ENCODE measurements at regions not wholly inside any gene's neighbourhood (a gene's known extent, or its start where the extent isn't known, plus 50 kb on each side); places are given as distances from the start of the nearest gene placed in this dataset.

DNA sequence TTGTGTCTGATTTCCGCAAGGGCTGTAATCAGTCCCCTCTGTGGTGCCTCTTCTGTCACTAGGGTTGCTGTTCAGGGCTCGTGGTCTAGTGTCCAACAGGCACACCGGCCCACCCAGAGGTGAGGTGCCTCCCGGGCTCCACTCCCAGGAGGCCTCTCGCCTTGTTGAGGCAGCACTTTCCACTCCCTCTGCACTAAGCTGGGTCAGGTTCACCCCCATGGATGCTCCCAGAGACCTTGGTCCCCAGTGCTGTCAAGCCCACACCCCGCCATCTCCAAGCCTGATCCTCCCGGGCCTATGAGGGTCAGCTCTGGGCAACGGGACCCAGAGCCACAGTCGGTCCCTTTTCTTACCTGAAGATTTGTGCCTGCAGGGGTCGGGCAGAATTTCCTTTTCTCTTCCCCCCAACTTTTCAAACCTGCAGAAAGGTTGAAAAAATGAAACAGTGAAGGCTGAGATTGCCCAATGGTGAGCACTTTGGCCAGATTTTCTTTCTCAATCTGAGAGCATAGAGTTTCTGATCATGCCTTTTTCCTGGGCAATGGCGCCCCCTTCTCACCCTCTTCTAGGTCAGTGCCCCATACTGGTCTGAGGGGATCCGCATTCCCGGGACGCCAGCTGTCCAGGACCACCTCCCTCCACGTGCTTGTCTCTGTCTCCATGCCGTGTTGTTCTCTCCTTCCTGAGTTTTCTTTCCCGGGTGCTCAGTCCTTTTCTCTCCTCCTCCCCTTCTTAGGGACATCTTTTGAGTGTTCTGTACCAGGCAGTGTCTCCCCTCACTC lies 148.0 kb downstream of the ASB1 start:
- DNase-seq: peak in 1 of 10 donors; percentile 43

DNA sequence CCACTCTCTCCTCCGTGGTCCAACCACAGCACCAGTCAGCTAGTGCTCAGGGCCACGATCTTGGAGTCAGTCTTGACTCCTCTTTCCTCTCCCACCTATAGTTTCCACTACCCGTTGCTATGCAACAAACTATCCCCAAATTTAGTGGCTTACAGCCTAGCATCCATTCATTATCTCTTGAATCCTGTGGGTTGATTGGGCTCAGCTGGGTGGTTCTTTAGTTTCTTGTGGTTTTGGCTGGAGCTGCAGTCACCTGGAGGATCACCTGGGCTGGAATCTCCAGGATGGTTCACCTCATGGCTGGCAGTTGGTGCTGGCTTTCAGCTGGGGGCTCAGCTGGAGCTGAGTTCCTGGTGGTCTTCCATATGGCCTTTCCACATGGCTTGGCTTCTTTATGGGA lies 149.9 kb downstream of the ASB1 start:
- intact Hi-C loops (cut with DNase I): no loop called here
- DNase-seq: peak in 1 of 10 donors; percentile 39

More for the DNA sequence above, 148.0 kb downstream of the ASB1 start:
- intact Hi-C loops (cut with DNase I): no loop called here

- peak in 2 of 10 donors; percentile 66 to 81 for DNase-seq
These were observed 151.5 kb downstream of the ASB1 start for GRCh38 chr2:238578256-238578655.

DNA sequence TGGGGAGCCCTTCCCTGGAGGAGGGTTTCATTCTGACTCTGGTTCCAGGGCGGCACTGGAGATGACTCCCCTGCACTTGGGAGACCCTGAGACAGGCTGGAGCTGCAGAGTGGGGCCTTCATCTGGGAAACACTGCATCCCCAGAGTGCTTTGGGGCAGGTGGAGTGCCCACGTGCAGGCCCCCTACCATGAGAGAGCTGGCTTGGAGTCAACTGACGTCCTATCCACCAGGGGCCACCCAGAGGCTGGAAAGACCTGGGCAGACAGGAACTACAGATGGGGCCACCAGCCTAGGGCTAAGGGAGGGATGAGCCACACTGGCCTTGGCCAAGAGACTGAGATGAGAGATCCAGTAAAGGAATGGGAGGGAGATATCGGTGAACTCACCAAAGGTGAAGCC lies 153.8 kb downstream of the ASB1 start:
- peak in 1 of 10 donors; percentile 30 for DNase-seq
- intact Hi-C loops (cut with DNase I): no loop called here

More at GRCh38 chr2:238578256-238578655, 151.5 kb downstream of the ASB1 start:
- intact Hi-C loops (cut with DNase I): no loop called here

DNA sequence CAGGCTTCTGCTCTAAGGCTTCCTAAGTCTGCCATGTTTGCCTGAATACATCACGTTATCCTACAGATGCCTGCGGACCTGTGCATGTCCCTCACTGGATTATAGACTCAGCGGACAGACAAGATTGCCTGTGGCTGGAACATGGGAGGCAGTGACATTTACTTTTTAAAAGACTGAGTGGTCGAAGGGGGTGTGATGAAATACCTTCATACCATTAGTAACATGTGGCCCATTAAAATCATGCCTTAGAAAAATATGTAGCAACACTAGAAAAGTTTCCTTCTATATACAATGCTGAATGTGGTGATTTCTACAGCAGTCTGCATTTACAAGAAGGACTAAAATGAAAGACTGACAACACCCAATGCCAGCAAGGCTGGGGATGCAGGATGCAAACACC lies 154.4 kb downstream of the ASB1 start:
- intact Hi-C loops (cut with DNase I): no loop called here
- DNase-seq: peak in 1 of 10 donors; percentile 17

DNA sequence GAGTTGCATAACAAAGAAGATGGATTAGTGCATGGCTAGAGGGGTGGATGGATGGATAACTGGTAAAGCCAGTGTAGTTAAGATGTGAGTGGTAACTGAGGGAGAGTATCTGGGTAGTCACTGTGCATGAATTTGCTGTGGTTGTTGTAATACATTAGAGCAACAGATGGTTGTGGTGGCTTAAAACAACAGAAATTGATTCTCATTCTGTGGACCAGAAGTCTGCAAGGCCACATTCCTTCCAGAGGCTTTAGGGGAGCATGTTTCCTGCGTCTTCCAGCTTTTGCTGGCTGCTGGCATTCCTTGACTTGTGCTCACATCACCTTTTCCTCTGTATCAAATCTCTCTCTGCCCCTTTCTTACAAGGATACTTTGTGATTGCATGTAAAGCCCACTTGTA lies 155.4 kb downstream of the ASB1 start:
- intact Hi-C loops (cut with DNase I): no loop called here
- DNase-seq: no peak

DNA sequence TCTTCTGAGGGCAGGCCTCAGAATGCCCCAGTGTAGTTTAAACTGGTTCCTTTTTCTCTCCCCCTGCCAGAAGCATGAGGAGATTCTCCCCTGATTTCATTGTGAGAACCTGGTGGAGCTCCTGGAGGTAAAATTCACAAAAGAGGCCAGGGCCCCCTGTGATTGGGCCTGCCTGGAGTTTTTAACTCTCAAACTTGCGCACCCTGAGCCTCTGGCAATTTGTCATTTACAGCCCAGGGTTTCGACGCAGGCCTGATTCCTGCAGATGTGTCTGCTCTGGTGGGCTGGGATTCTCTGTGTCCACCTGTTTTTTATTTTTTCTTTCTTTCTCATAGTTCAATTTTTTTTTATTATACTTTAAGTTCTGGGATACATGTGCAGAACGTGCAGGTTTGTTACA lies 157.9 kb downstream of the ASB1 start:
- intact Hi-C loops (cut with DNase I): no loop called here

DNA sequence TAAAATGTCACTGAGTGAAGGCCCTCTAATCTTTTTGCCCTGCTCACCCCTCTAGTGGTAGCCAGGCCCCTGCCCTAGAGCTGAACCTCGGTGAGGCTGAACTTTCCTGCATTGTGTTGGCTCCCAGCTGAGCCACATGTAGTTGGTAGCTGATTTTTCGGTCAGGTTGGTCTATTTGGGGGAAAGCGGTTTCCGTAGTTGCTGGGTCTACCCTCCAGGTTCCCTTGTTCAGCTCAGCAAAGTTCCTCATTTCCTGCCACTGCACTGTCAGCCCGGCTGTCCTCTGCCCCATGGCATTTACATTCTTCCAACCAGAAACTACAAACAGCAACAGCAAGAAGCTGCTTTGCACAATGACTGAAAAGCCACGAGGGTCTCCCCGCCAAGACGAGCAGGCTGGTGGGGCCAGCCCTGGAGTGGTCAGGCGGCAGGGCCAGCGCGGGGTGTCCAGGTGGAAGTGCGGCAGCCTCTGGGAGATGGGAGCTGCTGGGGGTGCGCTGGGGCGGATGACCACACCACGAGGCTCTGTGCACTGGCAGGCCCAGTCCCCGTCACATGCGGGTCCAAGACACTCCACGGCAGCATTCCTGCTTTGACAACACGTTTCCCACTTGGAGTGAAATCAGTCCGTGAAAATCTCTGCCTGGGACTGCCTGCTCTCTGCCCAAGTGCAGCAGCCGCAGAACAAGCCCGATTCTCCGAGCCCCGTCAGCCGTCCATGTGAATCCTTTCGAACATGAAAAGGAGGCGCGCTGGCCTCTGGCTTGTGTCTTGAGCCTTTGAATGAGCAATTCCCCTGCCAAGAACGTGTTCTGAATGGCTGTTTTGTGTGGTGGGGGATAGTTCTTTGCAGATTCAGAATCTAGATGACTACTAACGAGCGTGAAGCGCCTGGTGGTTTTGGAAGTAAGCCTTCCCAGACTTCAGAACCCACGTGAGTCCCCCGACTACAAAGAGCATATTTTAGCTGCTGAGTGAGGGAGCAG lies 159.4 kb downstream of the ASB1 start:
- intact Hi-C loops (cut with DNase I): no loop called here
- DNase-seq: peak in 5 of 10 donors; percentile 17 to 86 (median 36)

More for the DNA sequence above, 157.9 kb downstream of the ASB1 start:
- peak in 1 of 10 donors; percentile 16 for DNase-seq

GRCh38 chr2:238586931-238587775 lies 160.4 kb downstream of the ASB1 start:
- peak in 1 of 10 donors; percentile 62 for DNase-seq
- intact Hi-C loops (cut with DNase I): no loop called here

GRCh38 chr2:238587776-238588660 lies 161.3 kb downstream of the ASB1 start:
- intact Hi-C loops (cut with DNase I): no loop called here

DNA sequence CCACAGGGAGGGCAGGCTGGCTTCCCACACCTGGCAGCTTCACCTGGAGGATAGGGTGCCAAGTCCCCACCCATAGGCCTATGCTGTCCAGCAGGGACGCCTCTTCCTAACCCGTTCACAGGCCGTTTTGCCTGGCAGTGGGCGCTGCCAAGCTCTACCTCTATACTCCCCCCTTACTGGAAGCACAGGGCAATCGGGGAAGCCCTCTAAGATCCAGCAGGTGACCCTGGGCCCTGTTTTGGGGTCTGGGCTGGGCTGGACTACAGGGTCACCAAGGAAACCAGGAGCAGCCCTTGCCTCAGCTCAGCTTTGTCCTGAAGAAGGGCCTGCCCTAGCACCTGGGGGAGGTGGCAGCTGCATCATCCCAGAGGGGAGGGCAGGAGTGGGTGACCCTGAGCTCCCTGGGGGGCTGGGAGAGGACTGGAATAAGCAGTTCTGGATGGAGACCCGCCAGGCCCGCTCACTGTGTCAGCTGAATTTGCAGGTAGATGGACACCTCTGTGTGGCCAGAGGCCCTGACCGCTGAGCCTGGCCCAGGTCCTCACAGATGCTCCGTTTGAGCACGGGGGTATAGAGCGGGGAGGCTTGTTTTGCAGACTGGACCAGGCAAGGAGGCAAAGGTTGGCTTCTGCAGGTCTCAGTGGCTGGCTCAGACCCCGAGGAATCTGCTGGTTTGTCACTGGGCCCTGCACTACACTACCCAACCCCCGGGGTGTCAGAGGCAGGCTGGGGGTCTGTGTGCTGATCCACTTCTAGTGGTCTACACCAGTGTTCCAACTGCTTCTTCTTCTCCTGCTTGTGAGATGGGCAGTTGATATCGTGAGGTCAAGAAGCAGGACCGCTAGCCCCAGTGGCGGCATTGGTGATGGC lies 163.1 kb downstream of the ASB1 start:
- intact Hi-C loops (cut with DNase I): no loop called here
- DNase-seq: peak in 2 of 10 donors; percentile 72 to 79

More at GRCh38 chr2:238587776-238588660, 161.3 kb downstream of the ASB1 start:
- DNase-seq: peak in 1 of 10 donors; percentile 50

GRCh38 chr2:238591732-238592131 lies 165.0 kb downstream of the ASB1 start:
- intact Hi-C loops (cut with DNase I): no loop called here

GRCh38 chr2:238593236-238593635 lies 166.5 kb downstream of the ASB1 start:
- intact Hi-C loops (cut with DNase I): no loop called here
- DNase-seq: no peak

More at GRCh38 chr2:238591732-238592131, 165.0 kb downstream of the ASB1 start:
- DNase-seq: no peak

DNA sequence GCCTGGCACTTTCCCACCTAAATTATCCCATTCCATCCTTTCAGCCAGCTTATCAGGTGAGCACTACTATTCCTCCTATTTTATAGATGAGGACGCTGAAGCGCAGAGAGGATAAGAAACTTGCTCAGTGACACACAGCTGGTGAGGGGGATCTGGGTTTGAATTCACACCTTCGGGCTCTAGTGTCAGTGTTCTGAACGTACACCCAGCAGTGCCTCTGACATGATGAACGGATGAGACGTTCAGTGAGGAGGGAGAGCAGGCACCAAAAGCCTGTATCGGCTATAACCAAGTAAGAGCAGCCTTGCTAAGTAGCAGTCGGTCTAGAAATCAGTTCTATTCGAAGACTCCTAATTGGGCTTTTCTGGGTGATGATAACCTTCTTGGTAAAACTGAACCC lies 167.0 kb downstream of the ASB1 start:
- intact Hi-C loops (cut with DNase I): no loop called here
- DNase-seq: no peak

- DNase-seq: no peak
- intact Hi-C loops (cut with DNase I): no loop called here
These were observed 168.3 kb downstream of the ASB1 start for GRCh38 chr2:238594796-238595749.

DNA sequence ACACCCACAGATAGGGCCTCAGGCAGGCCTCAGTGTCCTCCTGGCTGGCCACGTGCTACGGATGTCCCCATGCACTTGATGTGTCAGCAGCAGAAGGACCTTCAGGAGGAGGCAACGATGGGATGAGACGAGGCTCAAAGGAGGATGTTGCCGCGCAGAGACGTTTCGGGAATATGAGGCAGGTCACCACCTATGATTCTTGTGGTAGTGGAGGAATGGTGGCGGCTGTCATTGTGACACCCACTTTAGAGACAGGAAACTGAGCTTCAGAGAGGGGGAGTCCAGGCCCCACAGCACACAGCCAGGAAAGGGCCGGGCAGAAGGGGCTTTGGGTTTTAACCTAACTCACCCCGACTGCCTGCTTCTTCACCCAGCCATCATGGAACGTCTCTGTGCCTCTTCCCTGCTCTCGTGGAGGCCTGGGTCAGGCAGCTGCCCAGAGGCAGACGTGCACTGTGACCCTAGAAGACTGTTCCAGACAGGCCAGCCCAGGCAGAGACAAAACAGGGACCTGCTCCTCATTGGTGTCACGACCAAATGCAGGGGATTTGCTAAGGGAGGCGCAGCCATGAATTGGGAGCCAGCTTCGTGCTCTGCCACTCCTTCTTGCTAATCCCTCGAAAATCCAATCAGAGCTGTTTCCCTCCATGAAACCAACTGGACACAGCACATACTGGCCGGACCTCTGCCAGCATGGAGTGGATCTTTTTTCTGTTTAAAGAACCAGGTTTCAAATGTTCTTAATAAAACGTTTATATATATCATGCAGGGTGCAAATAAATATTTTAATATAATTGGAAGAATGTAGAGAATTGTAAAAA lies 169.2 kb downstream of the ASB1 start:
- intact Hi-C loops (cut with DNase I): no loop called here
- peak in 1 of 10 donors; percentile 70 for DNase-seq

All from posterior cingulate gyrus (tissue), 11 donors.